Prostate gland (tissue), 2 donors: ENCODE measurements at regions not wholly inside any gene's neighbourhood (a gene's known extent, or its start where the extent isn't known, plus 50 kb on each side); places are given as distances from the start of the nearest gene placed in this dataset.

ENCODE experiments used
- DNase-seq: peaks from one replicate; pipeline ENCODE4 v3.0.0-alpha.2; 2019; ENCODE audit warnings: low spot score
- H3K27ac ChIP-seq, 2 donors: fragments of 200-600 bp; sonication (generic); 2 replicates each; pipeline ENCODE4 v1.5.1; 2017 to 2019
- H3K27me3 ChIP-seq: fragments of 200-600 bp; sonication (generic); replicated peaks from 2 replicates; pipeline ENCODE4 v1.5.1; 2019; ENCODE audit not compliant: insufficient read depth
- H3K36me3 ChIP-seq, 2 donors: fragments of 200-600 bp; sonication (generic); 1 replicate in 1 of 2; 2 replicates in 1 of 2; pipeline versions ENCODE4 v1.5.1 to v1.8.1; 2017 to 2019
- H3K4me1 ChIP-seq: fragments of 200-600 bp; sonication (generic); replicated peaks from 2 replicates; pipeline ENCODE4 v1.5.1; 2019
- H3K4me3 ChIP-seq, 2 donors: fragments of 200-600 bp; sonication (generic); 2 replicates each; pipeline ENCODE4 v1.5.1; 2017 to 2019
- H3K9me3 ChIP-seq: fragments of 200-600 bp; sonication (generic); 2 replicates; pipeline ENCODE4 v1.5.1; 2017
- POLR2A ChIP-seq: fragments of 450-650 bp; IDR thresholded peaks from one replicate; pipeline ENCODE4 v1.6.1; 2016; ENCODE audit warnings: antibody characterized with exemption, mild to moderate bottlenecking
- POLR2AphosphoS5 ChIP-seq: sonication (generic); formaldehyde crosslinking; IDR thresholded peaks from one replicate; pipeline ENCODE4 v1.6.1; 2017; ENCODE audit warnings: antibody characterized with exemption
- WGBS: methylation state at CpG from one replicate; pipeline ENCODE4 v1.1.5; 2018; 5-methylcytosine and 5-hydroxymethylcytosine counted together
- intact Hi-C: fragments of 100-400 bp; cut with DNase I; formaldehyde crosslinking; loops from one replicate; pipeline ENCODE4 v1.14.2; 2022
- TF ChIP-seq, protein P1 (sequence below), 4 experiments: fragments of 200-600 bp in 2 of 4; fragments of 450-650 bp in 2 of 4; sonication (generic) in 2 of 4; IDR thresholded peaks; 1 replicate in 3 of 4; 2 replicates in 1 of 4; pipeline ENCODE4 v1.5.1; 2016 to 2019; ENCODE audit warnings: antibody characterized with exemption in 4 of 4, mild to moderate bottlenecking in 2 of 4, moderate library complexity in 2 of 4

DNA sequence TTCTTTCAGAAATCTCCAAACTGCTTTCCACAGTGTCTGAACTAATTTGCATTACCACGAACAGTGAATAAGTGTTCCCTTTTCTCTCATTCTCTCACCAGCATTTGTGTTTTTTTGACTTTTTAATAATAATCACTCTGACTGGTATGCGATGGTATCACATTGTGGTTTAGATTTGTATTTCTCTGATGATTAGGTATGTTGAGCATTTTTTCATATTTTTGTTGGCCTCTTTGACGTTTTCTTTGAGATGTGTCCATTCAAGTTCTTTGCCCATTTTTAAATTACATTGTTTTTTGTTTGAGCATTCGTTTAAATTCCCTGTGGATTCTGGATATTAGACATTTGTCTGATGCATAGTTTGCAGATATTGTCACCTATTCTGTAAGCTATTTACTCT, 1639.6 kb upstream of the TENM4 start:
- H3K4me3 ChIP-seq = no peak overlapping the region
- no peak for DNase-seq
- 92% methylated on average over 4 of the region's 4 CpGs for WGBS
- no peaks in the 10 kb centered on the region for H3K9me3 ChIP-seq
- intact Hi-C loops = no loop called here
- no peaks in the 10 kb centered on the region for H3K4me1 ChIP-seq
- TF ChIP-seq, protein P1, sequence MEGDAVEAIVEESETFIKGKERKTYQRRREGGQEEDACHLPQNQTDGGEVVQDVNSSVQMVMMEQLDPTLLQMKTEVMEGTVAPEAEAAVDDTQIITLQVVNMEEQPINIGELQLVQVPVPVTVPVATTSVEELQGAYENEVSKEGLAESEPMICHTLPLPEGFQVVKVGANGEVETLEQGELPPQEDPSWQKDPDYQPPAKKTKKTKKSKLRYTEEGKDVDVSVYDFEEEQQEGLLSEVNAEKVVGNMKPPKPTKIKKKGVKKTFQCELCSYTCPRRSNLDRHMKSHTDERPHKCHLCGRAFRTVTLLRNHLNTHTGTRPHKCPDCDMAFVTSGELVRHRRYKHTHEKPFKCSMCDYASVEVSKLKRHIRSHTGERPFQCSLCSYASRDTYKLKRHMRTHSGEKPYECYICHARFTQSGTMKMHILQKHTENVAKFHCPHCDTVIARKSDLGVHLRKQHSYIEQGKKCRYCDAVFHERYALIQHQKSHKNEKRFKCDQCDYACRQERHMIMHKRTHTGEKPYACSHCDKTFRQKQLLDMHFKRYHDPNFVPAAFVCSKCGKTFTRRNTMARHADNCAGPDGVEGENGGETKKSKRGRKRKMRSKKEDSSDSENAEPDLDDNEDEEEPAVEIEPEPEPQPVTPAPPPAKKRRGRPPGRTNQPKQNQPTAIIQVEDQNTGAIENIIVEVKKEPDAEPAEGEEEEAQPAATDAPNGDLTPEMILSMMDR (IDR thresholded peaks at IDR 0.05) = no peak
- no peak for TF ChIP-seq POLR2A
- no peak for TF ChIP-seq POLR2AphosphoS5
- H3K27ac ChIP-seq = no peak overlapping the region
- no peaks in the 10 kb centered on the region for H3K36me3 ChIP-seq
- H3K27me3 ChIP-seq = no peaks in the 10 kb centered on the region

DNA sequence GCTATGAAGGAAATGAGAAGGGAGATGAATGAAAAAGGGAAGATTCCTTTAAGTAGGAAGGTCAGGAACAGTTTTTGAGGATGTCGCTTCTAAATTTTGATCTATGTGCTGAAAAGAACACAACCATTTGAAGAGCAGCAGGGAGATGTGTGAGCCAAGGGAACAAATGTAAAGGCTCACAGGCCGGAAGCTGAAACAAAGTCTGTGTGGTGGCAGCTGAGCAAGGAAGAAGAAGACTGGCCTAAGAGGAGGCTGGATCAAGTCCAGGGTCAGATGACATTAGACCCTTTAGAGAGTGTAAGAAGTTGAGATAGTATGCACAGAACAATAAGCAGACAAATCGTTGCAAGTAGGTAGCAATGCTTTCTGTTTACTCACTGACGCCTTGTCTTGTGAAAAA, 1631.4 kb upstream of the TENM4 start:
- intact Hi-C loops = no loop called here
- H3K27ac ChIP-seq = no peak overlapping the region

DNA sequence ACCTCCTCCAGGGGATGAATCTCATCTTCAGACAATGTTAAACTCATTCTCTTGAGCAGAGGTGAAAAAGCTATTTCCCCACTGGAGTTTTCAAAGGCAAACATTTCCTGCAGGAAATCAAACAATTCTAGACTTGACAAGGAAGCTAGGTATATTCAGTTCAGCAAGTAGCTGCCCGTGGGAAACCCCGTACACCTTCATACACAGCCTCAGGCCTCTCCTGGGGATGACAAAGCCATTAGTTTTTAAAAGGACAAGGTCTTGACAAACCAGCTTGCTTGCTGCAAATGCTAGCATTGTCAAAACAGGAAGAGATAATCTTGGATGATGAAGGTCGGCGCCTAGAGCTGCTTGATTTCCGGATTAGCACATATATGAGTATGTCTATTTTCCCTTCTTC, 1630.8 kb upstream of the TENM4 start:
- 44% methylated on average over 5 of the region's 5 CpGs for WGBS
- Histone ChIP-seq H3K9me3 (no peaks in the 10 kb centered on the region), H3K4me3 (no peak overlapping the region), H3K27ac (no peak overlapping the region), H3K27me3 (no peaks in the 10 kb centered on the region), H3K4me1 (no peaks in the 10 kb centered on the region), H3K36me3 (no peaks in the 10 kb centered on the region)
- intact Hi-C loops = no loop called here
- TF ChIP-seq, protein P1 (IDR thresholded peaks at IDR 0.05) = no peak
- TF ChIP-seq POLR2AphosphoS5 = no peak
- no peak for TF ChIP-seq POLR2A
- DNase-seq = no peak

More for the DNA sequence above, 1631.4 kb upstream of the TENM4 start:
- H3K4me3 ChIP-seq = no peak overlapping the region
- no peak for DNase-seq
- no peaks in the 10 kb centered on the region for H3K36me3 ChIP-seq
- 57% methylated on average over 4 of the region's 4 CpGs for WGBS
- no peaks in the 10 kb centered on the region for H3K9me3 ChIP-seq
- H3K4me1 ChIP-seq = no peaks in the 10 kb centered on the region
- H3K27me3 ChIP-seq = no peaks in the 10 kb centered on the region
- no peak for TF ChIP-seq POLR2AphosphoS5
- TF ChIP-seq, protein P1 (IDR thresholded peaks at IDR 0.05) = no peak
- TF ChIP-seq POLR2A = no peak

DNA sequence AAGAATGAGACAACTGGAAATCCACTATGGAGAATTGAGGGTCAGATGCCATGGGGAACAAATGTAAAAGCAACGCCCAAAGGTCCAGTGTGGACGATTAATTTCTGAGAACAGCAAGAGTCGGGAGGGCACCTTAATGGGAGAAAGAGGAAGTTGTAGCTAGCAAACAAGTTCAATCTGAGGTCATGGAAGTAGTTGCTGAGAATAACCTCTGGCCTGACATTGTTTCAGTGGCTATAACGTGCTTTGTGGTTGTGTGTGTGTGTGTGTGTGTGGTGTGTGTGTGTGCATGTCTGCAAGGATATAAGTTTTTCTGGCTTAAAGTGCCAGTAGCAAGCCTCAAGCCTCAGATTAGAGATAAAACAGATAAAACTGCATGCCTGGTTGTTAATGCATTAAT, 1630.1 kb upstream of the TENM4 start:
- no peak for DNase-seq
- H3K4me1 ChIP-seq = no peaks in the 10 kb centered on the region
- 50% methylated on average over 4 of the region's 4 CpGs for whole genome bisulfite sequencing
- no peaks in the 10 kb centered on the region for H3K27me3 ChIP-seq
- H3K9me3 ChIP-seq = no peaks in the 10 kb centered on the region
- H3K27ac ChIP-seq = no peak overlapping the region
- no peak overlapping the region for H3K4me3 ChIP-seq
- H3K36me3 ChIP-seq = no peaks in the 10 kb centered on the region
- TF ChIP-seq POLR2A (no peak), POLR2AphosphoS5 (no peak)
- TF ChIP-seq, protein P1 (IDR thresholded peaks at IDR 0.05) = no peak
- intact Hi-C loops = no loop called here

DNA sequence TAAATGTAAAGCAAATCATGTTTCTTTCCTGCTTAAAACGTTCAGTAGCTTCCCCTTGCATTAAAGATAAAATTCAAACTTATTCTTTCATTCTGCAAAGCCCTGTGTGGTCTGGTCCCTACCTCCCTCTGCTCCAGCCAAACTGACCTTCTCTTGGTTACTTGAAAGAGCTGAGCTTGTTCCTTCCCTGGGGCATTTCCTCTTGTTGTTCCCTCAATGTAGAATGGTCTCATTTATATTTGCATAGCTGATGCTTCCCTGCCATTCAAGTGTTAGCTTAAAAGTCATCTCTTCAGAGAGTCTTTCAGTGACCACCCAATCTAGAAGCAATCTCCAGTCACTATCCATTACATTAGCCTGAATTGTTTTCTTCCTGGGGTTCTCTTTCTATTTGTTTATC, 1618.5 kb upstream of the TENM4 start:
- TF ChIP-seq, protein P1 (IDR thresholded peaks at IDR 0.05) = no peak
- TF ChIP-seq POLR2A = no peak
- TF ChIP-seq POLR2AphosphoS5 = no peak
- no peak for DNase-seq
- H3K4me3 ChIP-seq = no peak overlapping the region
- no peak overlapping the region for H3K27ac ChIP-seq
- WGBS = 13% methylated on average over 1 of the region's 1 CpG
- intact Hi-C loops = no loop called here
- H3K27me3 ChIP-seq = no peaks in the 10 kb centered on the region
- H3K9me3 ChIP-seq = no peaks in the 10 kb centered on the region
- H3K36me3 ChIP-seq = no peaks in the 10 kb centered on the region
- no peaks in the 10 kb centered on the region for H3K4me1 ChIP-seq
